NT2/D1 (cell line): ENCODE measurements at regions not wholly inside any gene's neighbourhood (a gene's known extent, or its start where the extent isn't known, plus 50 kb on each side); places are given as distances from the start of the nearest gene placed in this dataset.

Experiments used
- SUZ12 ChIP-seq: IDR thresholded peaks from 2 replicates; pipeline ENCODE4 v1.6.1; 2011; ENCODE audit not compliant: insufficient read length, insufficient read depth; ENCODE audit errors: extremely low read depth
- ZNF274 ChIP-seq: IDR thresholded peaks from 2 replicates; pipeline ENCODE4 v1.6.1; 2011; ENCODE audit warnings: mild to moderate bottlenecking, low read depth, low read length

DNA sequence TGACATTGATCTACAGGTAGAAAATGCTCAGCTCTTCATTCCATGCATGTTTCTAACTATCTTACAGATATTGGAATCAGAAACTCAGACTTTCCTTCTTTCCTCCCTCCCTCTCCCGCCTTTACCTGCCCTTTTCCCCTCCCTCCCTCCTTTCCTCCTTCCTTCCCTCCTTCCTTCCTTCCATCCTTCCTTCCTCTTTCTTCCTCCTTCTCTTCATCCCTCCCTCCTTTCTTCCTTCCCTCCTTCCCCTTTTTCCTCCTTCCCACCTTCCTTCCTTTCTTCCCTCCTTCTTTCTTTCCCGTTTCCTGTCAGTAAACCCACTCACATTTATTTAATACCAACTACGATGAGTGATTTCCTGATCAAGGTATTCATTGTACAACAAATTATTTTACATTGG lies 113.4 kb upstream of the IRS2 start:
- TF ChIP-seq ZNF274: no peak
- TF ChIP-seq SUZ12: no peak
